Liver (tissue), 8 donors: ENCODE measurements at regions not wholly inside any gene's neighbourhood (a gene's known extent, or its start where the extent isn't known, plus 50 kb on each side); places are given as distances from the start of the nearest gene placed in this dataset.

Experiments used
- DNase-seq: peaks from one replicate; pipeline ENCODE4 v3.0.0-alpha.2; 2017; ENCODE audit warnings: low spot score
- H3K27ac ChIP-seq, 2 donors: one replicate each; pipeline ENCODE4 v1.7.0; 2013; ENCODE audit warnings: inconsistent platforms in 2 of 2, low read length in 2 of 2, control low read depth in 1 of 2, low read depth in 1 of 2, mild to moderate bottlenecking in 1 of 2
- H3K27me3 ChIP-seq, 4 donors: one replicate each; pipeline versions ENCODE4 v1.6.1 to v1.7.0; 2013; ENCODE audit warnings: low read length in 3 of 4, inconsistent platforms in 1 of 4, mild to moderate bottlenecking in 1 of 4, moderate library complexity in 1 of 4; ENCODE audit not compliant: control insufficient read depth in 4 of 4, insufficient read depth in 4 of 4
- H3K36me3 ChIP-seq, 4 donors: one replicate each; pipeline versions ENCODE4 v1.6.1 to v1.7.0; 2013; ENCODE audit warnings: low read length in 3 of 4, mild to moderate bottlenecking in 3 of 4, low read depth in 1 of 4, moderate library complexity in 1 of 4; ENCODE audit not compliant: control insufficient read depth in 4 of 4, insufficient read depth in 3 of 4
- H3K4me1 ChIP-seq, 4 donors: one replicate each; pipeline versions ENCODE4 v1.6.1 to v1.7.0; 2013; ENCODE audit warnings: low read length in 3 of 4, mild to moderate bottlenecking in 3 of 4, moderate library complexity in 1 of 4; ENCODE audit not compliant: control insufficient read depth in 4 of 4, insufficient read depth in 4 of 4
- H3K4me3 ChIP-seq, 3 donors: one replicate each; pipeline versions ENCODE4 v1.6.1 to v1.7.0; 2013; ENCODE audit warnings: low read length in 3 of 3, control low read depth in 1 of 3, low read depth in 1 of 3, mild to moderate bottlenecking in 1 of 3
- H3K9ac ChIP-seq, 2 donors: one replicate each; pipeline ENCODE4 v1.7.0; 2013; ENCODE audit warnings: low read length in 2 of 2, mild to moderate bottlenecking in 2 of 2, moderate library complexity in 2 of 2, control low read depth in 1 of 2, low read depth in 1 of 2
- H3K9me3 ChIP-seq, 4 donors: one replicate each; pipeline versions ENCODE4 v1.6.1 to v1.7.0; 2013; ENCODE audit warnings: low read length in 3 of 4; ENCODE audit not compliant: control insufficient read depth in 4 of 4
- ATF3 ChIP-seq: IDR thresholded peaks from 2 replicates; pipeline ENCODE4 v1.6.1; 2016; ENCODE audit warnings: antibody characterized with exemption
- EGR1 ChIP-seq, 2 donors: IDR thresholded peaks; 2 replicates each; pipeline ENCODE4 v1.6.1; 2016 to 2018; ENCODE audit warnings: antibody characterized with exemption in 2 of 2, low read depth in 2 of 2
- FOXA1 ChIP-seq: IDR thresholded peaks from 2 replicates; pipeline ENCODE4 v1.6.1; 2016; ENCODE audit warnings: antibody characterized with exemption
- FOXA2 ChIP-seq: IDR thresholded peaks from 2 replicates; pipeline ENCODE4 v1.6.1; 2016; ENCODE audit warnings: antibody characterized with exemption
- GABPA ChIP-seq, 2 donors: IDR thresholded peaks in 1 of 2; conservative IDR thresholded peaks in 1 of 2; 2 replicates each; pipeline ENCODE4 v1.6.1; 2016; ENCODE audit warnings: antibody characterized with exemption in 2 of 2, mild to moderate bottlenecking in 1 of 2, moderate library complexity in 1 of 2
- HNF4G ChIP-seq: IDR thresholded peaks from 2 replicates; pipeline ENCODE4 v1.6.1; 2016; ENCODE audit warnings: antibody characterized with exemption
- NR2F2 ChIP-seq: IDR thresholded peaks from 2 replicates; pipeline ENCODE4 v1.6.1; 2016; ENCODE audit warnings: antibody characterized with exemption
- RAD21 ChIP-seq, 2 donors: IDR thresholded peaks; 2 replicates each; pipeline ENCODE4 v1.6.1; 2016; ENCODE audit warnings: antibody characterized with exemption in 2 of 2, mild to moderate bottlenecking in 2 of 2
- RXRA ChIP-seq, 2 donors: IDR thresholded peaks; 2 replicates each; pipeline ENCODE4 v1.6.1; 2017 to 2018; ENCODE audit warnings: antibody characterized with exemption in 2 of 2, mild to moderate bottlenecking in 1 of 2
- SP1 ChIP-seq: IDR thresholded peaks from 2 replicates; pipeline ENCODE4 v1.6.1; 2018; ENCODE audit warnings: antibody characterized with exemption, mild to moderate bottlenecking
- TAF1 ChIP-seq: conservative IDR thresholded peaks from 2 replicates; pipeline ENCODE4 v1.6.1; 2016; ENCODE audit warnings: antibody characterized with exemption, mild to moderate bottlenecking
- YY1 ChIP-seq: IDR thresholded peaks from 2 replicates; pipeline ENCODE4 v1.6.1; 2016; ENCODE audit warnings: antibody characterized with exemption, mild to moderate bottlenecking
- ZBTB33 ChIP-seq: IDR thresholded peaks from 2 replicates; pipeline ENCODE4 v1.6.1; 2016; ENCODE audit warnings: antibody characterized with exemption
- WGBS: extraction: QIAGEN DNeasy Blood & Tissue Kit; methylation state at CpG from one replicate; pipeline ENCODE4 v1.1.7; 2013; 5-methylcytosine and 5-hydroxymethylcytosine counted together
- TF ChIP-seq, protein P1 (sequence below): IDR thresholded peaks from 2 replicates; pipeline ENCODE4 v1.6.1; 2016; ENCODE audit warnings: antibody characterized with exemption, mild to moderate bottlenecking
- TF ChIP-seq, protein P2 (sequence below): fragments of 150-350 bp; IDR thresholded peaks from 2 replicates; pipeline ENCODE4 v1.5.1; 2017; ENCODE audit warnings: improper control_type of control experiment, low read depth, low read length; ENCODE audit not compliant: missing input control
- donor health status: healthy.
- donor health status: healthy.
- donor health status: healthy.
- donor health status: healthy.
- donor health status: healthy.

DNA sequence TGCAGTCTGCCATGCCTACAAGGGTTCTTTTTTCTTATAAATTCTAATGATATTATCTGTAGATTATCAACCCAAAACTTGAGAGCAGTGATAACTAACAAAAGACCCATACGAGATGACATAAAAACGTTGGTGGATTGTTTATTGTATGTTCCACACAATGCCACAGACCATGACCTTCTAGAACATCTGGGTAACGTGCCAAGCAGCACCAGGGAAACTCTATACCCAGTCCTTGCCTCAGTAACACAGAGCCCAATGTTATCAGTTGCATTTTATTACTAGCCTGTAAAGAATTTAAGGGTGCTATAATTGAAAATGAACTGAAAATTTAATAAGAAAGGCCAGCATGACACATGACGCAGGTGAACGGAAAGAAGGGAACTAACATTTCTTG, 99.1 kb upstream of the UGP2 start:
- Histone ChIP-seq H3K9me3 (peaks cover 0 to 1% (median 0%) of the 10 kb centered on the region in 4 donors), H3K36me3 (no peaks in the 10 kb centered on the region), H3K27me3 (no peaks in the 10 kb centered on the region), H3K4me1 (peaks cover 6 to 21% (median 13%) of the 10 kb centered on the region in 4 donors), H3K9ac (no peak overlapping the region), H3K27ac (no peak overlapping the region), H3K4me3 (no peak overlapping the region)
- WGBS = 75% methylated on average over 5 of the region's 5 CpGs
- DNase-seq = no peak
- no peak for TF ChIP-seq RXRA (IDR thresholded peaks at IDR 0.05)
- TF ChIP-seq, protein P1, sequence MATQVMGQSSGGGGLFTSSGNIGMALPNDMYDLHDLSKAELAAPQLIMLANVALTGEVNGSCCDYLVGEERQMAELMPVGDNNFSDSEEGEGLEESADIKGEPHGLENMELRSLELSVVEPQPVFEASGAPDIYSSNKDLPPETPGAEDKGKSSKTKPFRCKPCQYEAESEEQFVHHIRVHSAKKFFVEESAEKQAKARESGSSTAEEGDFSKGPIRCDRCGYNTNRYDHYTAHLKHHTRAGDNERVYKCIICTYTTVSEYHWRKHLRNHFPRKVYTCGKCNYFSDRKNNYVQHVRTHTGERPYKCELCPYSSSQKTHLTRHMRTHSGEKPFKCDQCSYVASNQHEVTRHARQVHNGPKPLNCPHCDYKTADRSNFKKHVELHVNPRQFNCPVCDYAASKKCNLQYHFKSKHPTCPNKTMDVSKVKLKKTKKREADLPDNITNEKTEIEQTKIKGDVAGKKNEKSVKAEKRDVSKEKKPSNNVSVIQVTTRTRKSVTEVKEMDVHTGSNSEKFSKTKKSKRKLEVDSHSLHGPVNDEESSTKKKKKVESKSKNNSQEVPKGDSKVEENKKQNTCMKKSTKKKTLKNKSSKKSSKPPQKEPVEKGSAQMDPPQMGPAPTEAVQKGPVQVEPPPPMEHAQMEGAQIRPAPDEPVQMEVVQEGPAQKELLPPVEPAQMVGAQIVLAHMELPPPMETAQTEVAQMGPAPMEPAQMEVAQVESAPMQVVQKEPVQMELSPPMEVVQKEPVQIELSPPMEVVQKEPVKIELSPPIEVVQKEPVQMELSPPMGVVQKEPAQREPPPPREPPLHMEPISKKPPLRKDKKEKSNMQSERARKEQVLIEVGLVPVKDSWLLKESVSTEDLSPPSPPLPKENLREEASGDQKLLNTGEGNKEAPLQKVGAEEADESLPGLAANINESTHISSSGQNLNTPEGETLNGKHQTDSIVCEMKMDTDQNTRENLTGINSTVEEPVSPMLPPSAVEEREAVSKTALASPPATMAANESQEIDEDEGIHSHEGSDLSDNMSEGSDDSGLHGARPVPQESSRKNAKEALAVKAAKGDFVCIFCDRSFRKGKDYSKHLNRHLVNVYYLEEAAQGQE = no peak
- TF ChIP-seq TAF1 = no peak
- no peak for TF ChIP-seq FOXA1
- no peak for TF ChIP-seq RAD21 (IDR thresholded peaks at IDR 0.05)
- no peak for TF ChIP-seq ZBTB33
- TF ChIP-seq NR2F2 = no peak
- no peak for TF ChIP-seq GABPA (IDR thresholded peaks at IDR 0.05 in 1 of 2, conservative IDR thresholded peaks at IDR 0.05 in 1 of 2)
- TF ChIP-seq, protein P2, sequence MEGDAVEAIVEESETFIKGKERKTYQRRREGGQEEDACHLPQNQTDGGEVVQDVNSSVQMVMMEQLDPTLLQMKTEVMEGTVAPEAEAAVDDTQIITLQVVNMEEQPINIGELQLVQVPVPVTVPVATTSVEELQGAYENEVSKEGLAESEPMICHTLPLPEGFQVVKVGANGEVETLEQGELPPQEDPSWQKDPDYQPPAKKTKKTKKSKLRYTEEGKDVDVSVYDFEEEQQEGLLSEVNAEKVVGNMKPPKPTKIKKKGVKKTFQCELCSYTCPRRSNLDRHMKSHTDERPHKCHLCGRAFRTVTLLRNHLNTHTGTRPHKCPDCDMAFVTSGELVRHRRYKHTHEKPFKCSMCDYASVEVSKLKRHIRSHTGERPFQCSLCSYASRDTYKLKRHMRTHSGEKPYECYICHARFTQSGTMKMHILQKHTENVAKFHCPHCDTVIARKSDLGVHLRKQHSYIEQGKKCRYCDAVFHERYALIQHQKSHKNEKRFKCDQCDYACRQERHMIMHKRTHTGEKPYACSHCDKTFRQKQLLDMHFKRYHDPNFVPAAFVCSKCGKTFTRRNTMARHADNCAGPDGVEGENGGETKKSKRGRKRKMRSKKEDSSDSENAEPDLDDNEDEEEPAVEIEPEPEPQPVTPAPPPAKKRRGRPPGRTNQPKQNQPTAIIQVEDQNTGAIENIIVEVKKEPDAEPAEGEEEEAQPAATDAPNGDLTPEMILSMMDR = no peak

DNA sequence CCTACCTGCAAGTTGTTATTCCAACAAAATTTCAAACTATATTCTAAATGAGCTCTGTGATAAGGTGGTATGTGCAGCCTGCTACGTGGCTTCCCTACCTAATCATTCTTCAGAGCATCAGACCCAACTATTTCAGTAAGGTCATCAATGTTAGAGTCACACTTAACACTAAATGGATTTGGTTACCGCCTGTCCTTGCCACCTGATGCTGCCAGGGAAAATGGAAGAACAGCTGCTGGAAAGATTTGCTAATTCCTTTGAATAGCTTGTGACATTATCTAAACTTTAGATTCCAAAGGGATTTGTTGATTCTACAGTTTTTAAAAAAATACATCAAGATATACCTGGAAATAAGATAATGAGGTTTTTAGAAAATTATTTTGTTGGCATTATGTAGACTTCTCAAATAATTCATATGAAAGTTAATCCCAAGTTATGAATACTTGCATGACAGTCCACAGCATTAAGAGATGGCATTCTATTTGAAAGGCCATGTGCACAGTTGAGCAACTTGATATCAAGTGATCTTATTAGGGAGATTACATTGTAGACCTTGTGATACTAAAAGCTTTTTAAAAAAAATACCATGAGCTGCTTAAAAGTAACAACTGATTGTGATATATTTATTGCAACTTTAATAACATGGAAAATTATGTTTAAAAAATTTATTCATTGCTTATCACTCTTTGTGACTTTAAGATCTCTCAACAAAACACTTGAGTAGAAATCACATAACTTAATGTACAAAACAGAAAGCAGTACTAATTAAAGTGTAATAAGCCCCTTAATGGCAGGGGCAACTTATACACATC, 98.3 kb upstream of the UGP2 start:
- H3K9ac ChIP-seq = no peak overlapping the region
- H3K27me3 ChIP-seq = no peaks in the 10 kb centered on the region
- no peak for DNase-seq
- H3K27ac ChIP-seq = no peak overlapping the region
- peaks cover 2 to 14% (median 9%) of the 10 kb centered on the region in 4 donors for H3K4me1 ChIP-seq
- H3K9me3 ChIP-seq = peaks cover 0 to 1% (median 0%) of the 10 kb centered on the region in 4 donors
- 93% methylated on average over 2 of the region's 2 CpGs for WGBS
- H3K36me3 ChIP-seq = no peaks in the 10 kb centered on the region
- H3K4me3 ChIP-seq = no peak overlapping the region
- no peak for TF ChIP-seq EGR1 (IDR thresholded peaks at IDR 0.05; ENCODE audit: low read depth in 2 of 2)
- no peak for TF ChIP-seq SP1
- TF ChIP-seq FOXA2 = no peak
- no peak for TF ChIP-seq YY1
- TF ChIP-seq, protein P1 = no peak
- no peak for TF ChIP-seq ATF3
- no peak for TF ChIP-seq GABPA (IDR thresholded peaks at IDR 0.05 in 1 of 2, conservative IDR thresholded peaks at IDR 0.05 in 1 of 2)
- no peak for TF ChIP-seq RAD21 (IDR thresholded peaks at IDR 0.05)
- TF ChIP-seq NR2F2 = no peak
- no peak for TF ChIP-seq HNF4G
- TF ChIP-seq ZBTB33 = no peak
